ENCODE measurements at regions not wholly inside any gene's neighbourhood (a gene's known extent, or its start where the extent isn't known, plus 50 kb on each side); places are given as distances from the start of the nearest gene placed in this dataset.

DNA sequence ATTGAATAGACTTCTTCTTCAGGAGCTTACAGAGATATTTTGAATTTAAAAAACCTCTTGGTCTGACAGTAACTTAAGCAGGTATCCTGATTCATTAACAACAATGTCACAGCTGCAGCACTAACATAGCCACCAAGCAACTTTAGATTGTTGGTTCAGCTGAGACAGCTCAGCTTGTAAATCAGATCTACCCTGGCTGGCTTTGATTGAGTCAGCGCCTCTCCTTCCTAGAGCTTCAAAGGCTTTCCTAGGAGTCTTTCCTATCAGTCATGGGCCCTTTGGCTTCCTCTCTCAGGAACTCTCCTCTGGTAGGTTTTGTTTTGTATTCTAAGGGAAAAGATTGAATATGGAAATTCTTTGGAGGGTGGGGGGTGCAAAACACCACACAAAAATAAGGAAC, 70.7 kb upstream of the STEAP4 start:
- TF ChIP-seq, protein P1, sequence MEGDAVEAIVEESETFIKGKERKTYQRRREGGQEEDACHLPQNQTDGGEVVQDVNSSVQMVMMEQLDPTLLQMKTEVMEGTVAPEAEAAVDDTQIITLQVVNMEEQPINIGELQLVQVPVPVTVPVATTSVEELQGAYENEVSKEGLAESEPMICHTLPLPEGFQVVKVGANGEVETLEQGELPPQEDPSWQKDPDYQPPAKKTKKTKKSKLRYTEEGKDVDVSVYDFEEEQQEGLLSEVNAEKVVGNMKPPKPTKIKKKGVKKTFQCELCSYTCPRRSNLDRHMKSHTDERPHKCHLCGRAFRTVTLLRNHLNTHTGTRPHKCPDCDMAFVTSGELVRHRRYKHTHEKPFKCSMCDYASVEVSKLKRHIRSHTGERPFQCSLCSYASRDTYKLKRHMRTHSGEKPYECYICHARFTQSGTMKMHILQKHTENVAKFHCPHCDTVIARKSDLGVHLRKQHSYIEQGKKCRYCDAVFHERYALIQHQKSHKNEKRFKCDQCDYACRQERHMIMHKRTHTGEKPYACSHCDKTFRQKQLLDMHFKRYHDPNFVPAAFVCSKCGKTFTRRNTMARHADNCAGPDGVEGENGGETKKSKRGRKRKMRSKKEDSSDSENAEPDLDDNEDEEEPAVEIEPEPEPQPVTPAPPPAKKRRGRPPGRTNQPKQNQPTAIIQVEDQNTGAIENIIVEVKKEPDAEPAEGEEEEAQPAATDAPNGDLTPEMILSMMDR (conservative IDR thresholded peaks at IDR 0.05): no peak
- H3T11ph ChIP-seq (ENCODE audit: low read length): no peak overlapping the region
- no peak overlapping the region for H2BK12ac ChIP-seq (ENCODE audit: insufficient read length, low read depth, low read length)
- H3K9ac ChIP-seq (ENCODE audit: extremely low read depth, insufficient read length, low read length): no peak overlapping the region
- Mint-ChIP-seq H3K27ac (peak overlapping the region; percentile 0 to 98 (median 94); a peak in 5 of 7 replicates), H3K9me3 (peaks cover 19 to 20% of the 10 kb centered on the region in 2 experiments; a peak in 4 of 5 replicates), H3K4me3 (peak overlapping the region in 1 of 2 experiments; percentile 16; a peak in 2 of 5 replicates), H3K27me3 (ENCODE audit: low read depth) (no peaks in the 10 kb centered on the region), H3K4me1 (peaks cover 19 to 29% of the 10 kb centered on the region in 2 experiments), H3K36me3 (ENCODE audit: insufficient read depth in 1 of 3, low read depth in 3 of 3) (peaks cover 9 to 20% (median 19%) of the 10 kb centered on the region in 3 experiments)
- no peaks in the 10 kb centered on the region for H3K79me2 ChIP-seq (ENCODE audit: insufficient read depth, low read length)
- H3K79me1 ChIP-seq (ENCODE audit: insufficient read depth, low read depth, low read length, poor library complexity, severe bottlenecking): no peaks in the 10 kb centered on the region
- no peak overlapping the region for H4K5ac ChIP-seq (ENCODE audit: insufficient read length, low read depth, low read length)
- no peak overlapping the region for H2BK120ac ChIP-seq (ENCODE audit: low read depth, low read length, poor library complexity, severe bottlenecking)
- WGBS (ENCODE audit: extremely low coverage, insufficient read length, low lambda C conversion rate): no CpG with 5 or more reads among the region's 1 CpG
- H3K4ac ChIP-seq (ENCODE audit: low read depth, low read length): no peak overlapping the region
- no peaks in the 10 kb centered on the region for H3K9me3 ChIP-seq (ENCODE audit: control insufficient read depth, low read depth, low read length)
- no peak overlapping the region for H3K14ac ChIP-seq (ENCODE audit: insufficient read depth, low read length)
- H3K23ac ChIP-seq (ENCODE audit: insufficient read length, low read depth, low read length): no peak overlapping the region
- H3K18ac ChIP-seq (ENCODE audit: insufficient read length, low read depth, low read length): no peak overlapping the region
- no peak overlapping the region for H3K27ac ChIP-seq (ENCODE audit: insufficient read length, low read depth, low read length)
- H3K23me2 ChIP-seq (ENCODE audit: insufficient read length, low read depth, low read length, poor library complexity, severe bottlenecking): no peaks in the 10 kb centered on the region
- no peak overlapping the region for H4K8ac ChIP-seq (replicated peaks; ENCODE audit: insufficient read length, low read depth, low read length)
- no peak overlapping the region for H3K56ac ChIP-seq (ENCODE audit: insufficient read length, low read depth, low read length)
- H3K4me2 ChIP-seq (ENCODE audit: insufficient read depth, insufficient read length, low read length): no peak overlapping the region
- H2AFZ ChIP-seq (ENCODE audit: low read length): no peak overlapping the region
- H4K91ac ChIP-seq (ENCODE audit: insufficient read length, low read depth, low read length): no peak overlapping the region
- no peaks in the 10 kb centered on the region for H3K27me3 ChIP-seq (ENCODE audit: insufficient read depth, low read length)
- DNase-seq: peak; percentile 74
- H2AK5ac ChIP-seq (ENCODE audit: insufficient read length, low read length): no peak overlapping the region
- H2BK20ac ChIP-seq (ENCODE audit: low read depth, low read length, poor library complexity, severe bottlenecking): no peak overlapping the region
- H2BK15ac ChIP-seq (ENCODE audit: low read depth, low read length): no peak overlapping the region
- H3K4me1 ChIP-seq (ENCODE audit: insufficient read depth, low read length): no peaks in the 10 kb centered on the region
- no peaks in the 10 kb centered on the region for H4K20me1 ChIP-seq (ENCODE audit: control insufficient read depth, insufficient read depth, insufficient read length)
- H2BK5ac ChIP-seq (ENCODE audit: insufficient read length, low read length): no peak overlapping the region
